HUES64 (cell line): ENCODE measurements at regions not wholly inside any gene's neighbourhood (a gene's known extent, or its start where the extent isn't known, plus 50 kb on each side); places are given as distances from the start of the nearest gene placed in this dataset.
"Not testable (repeated sequence)": the region's sequence is repeated elsewhere in the genome, so short reads cannot be mapped to it uniquely, and the experiment has no call there.

Experiments used
- H3K27ac ChIP-seq: 2 replicates; pipeline ENCODE4 v1.7.0; 2013; ENCODE audit warnings: low read depth, low read length, inconsistent platforms
- H3K27me3 ChIP-seq: 2 replicates; pipeline ENCODE4 v1.6.1; 2013; ENCODE audit warnings: mild to moderate bottlenecking, low read length; ENCODE audit not compliant: insufficient read depth
- H3K36me3 ChIP-seq: 2 replicates; pipeline ENCODE4 v1.6.1; 2013; ENCODE audit warnings: mild to moderate bottlenecking, low read length; ENCODE audit not compliant: insufficient read depth
- H3K4me1 ChIP-seq: 2 replicates; pipeline ENCODE4 v1.6.1; 2013; ENCODE audit warnings: mild to moderate bottlenecking, low read length, moderate library complexity; ENCODE audit not compliant: insufficient read depth
- H3K4me3 ChIP-seq: 2 replicates; pipeline ENCODE4 v1.5.1; 2013; ENCODE audit warnings: mild to moderate bottlenecking, low read length, moderate library complexity
- H3K9ac ChIP-seq: 2 replicates; pipeline ENCODE4 v1.6.1; 2013; ENCODE audit warnings: mild to moderate bottlenecking, low read depth, low read length
- H3K9me3 ChIP-seq: 2 replicates; pipeline ENCODE4 v1.6.1; 2013; ENCODE audit warnings: low read depth, low read length; ENCODE audit not compliant: insufficient read depth
- WGBS: fragments of 150-250, 120-280 bp; methylation state at CpG from one replicate; pipeline ENCODE4 v1.1.7; 2013; ENCODE audit warnings: missing lambda C conversion rate; 5-methylcytosine and 5-hydroxymethylcytosine counted together

DNA sequence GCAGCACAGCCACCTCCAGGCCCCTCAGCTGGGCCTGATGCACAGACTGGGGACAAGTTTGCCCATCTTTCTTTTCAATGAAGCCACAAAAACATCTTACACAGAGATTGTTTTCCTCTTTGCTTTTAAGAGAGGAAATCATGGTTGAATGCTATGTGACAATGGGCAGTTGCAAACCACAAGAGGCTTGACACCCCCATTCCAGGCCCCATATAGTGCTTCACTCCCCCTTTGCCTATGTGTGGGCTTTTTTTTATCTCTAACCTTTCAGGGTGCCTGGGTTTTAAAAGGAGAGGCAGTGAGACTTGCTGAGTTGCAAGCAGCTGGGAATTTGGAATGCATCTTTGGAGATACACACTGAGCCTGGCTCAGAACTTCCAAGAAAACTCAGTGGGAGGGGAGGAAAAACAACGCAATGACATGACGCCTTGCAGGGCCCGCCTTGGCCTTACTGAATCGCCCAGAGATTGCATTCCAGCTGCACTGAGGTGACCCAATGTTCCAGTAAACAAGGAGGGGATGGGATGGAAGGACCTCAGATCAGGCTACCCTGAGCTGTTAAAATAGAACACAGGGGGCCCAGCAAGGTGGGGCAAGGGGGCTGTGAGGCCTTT lies 145.2 kb upstream of the ZNF648 start:
- 66% methylated on average over 4 of the region's 4 CpGs for WGBS
- no peaks in the 10 kb centered on the region for H3K4me1 ChIP-seq

DNA sequence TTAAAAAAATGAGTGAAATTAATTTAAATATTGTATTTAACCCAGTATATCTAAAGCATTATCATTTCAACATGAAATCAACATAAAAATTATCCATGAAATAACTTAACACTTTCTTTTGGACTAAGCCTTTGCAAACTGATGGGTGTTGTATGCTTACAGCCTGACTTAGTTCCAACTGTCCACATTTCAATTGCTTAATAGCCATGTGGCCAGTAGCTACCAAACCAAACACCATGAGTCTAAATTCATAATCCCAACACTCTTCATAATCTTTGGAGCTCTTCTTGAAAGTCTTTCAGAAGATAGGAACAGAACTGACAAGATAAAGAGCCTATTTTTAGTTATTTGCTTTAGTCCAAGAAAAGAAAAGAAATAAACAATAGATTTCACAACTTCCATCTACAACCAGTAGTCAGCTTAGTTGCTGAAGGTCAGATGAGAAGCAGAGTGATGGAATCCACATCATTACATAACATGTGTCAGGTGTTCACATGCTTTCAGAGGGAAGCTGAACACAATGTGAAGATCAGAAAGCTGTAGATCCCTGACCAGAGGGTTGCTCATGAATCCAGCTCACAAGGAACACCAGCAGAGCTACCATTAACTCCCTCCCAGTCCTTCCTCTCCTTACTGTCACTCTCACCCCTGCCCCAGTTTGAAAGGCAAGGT lies 144.0 kb upstream of the ZNF648 start:
- H3K27me3 ChIP-seq: no peaks in the 10 kb centered on the region
- H3K27ac ChIP-seq: no peak overlapping the region
- H3K36me3 ChIP-seq: no peaks in the 10 kb centered on the region
- no peak overlapping the region for H3K4me3 ChIP-seq
- H3K9ac ChIP-seq: no peak overlapping the region
- no peaks in the 10 kb centered on the region for H3K4me1 ChIP-seq
- H3K9me3 ChIP-seq: no peaks in the 10 kb centered on the region

More for the DNA sequence above, 145.2 kb upstream of the ZNF648 start:
- H3K4me3 ChIP-seq: no peak overlapping the region
- no peaks in the 10 kb centered on the region for H3K9me3 ChIP-seq
- no peaks in the 10 kb centered on the region for H3K27me3 ChIP-seq
- H3K36me3 ChIP-seq: no peaks in the 10 kb centered on the region
- H3K27ac ChIP-seq: no peak overlapping the region
- H3K9ac ChIP-seq: no peak overlapping the region

DNA sequence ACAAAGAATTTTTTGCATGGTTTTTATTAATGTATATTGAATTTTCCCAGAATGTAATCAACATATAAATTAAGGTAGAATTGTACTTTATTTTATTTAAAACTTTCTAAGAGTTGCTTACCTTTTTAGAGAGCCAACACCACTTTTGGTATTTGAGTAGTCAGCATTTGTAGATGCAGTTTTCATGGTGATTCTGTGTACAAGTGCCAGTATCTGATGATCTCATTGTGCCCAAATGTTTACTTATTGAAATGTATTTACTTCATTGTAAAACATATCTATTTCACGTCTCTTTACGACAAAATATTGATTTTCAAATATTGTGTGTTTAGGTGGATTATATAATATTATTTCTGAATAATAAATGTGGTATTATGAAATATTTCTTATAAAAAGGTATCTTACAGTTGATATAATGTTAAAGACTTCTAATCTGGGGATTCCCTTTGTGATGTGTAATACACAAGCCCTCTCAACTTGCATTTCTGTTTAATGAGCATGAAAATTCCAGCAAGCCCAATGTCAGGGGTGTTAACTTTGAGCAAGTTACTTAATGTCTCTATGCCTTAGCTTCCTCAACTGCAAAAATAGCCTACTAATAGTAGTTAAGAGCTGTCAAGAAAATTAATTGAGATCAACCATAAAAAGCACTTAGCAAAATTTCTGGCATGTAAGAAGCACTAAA lies 141.8 kb upstream of the ZNF648 start:
- WGBS: no CpG with 5 or more reads among the region's 2 CpGs
- no peaks in the 10 kb centered on the region for H3K4me1 ChIP-seq

DNA sequence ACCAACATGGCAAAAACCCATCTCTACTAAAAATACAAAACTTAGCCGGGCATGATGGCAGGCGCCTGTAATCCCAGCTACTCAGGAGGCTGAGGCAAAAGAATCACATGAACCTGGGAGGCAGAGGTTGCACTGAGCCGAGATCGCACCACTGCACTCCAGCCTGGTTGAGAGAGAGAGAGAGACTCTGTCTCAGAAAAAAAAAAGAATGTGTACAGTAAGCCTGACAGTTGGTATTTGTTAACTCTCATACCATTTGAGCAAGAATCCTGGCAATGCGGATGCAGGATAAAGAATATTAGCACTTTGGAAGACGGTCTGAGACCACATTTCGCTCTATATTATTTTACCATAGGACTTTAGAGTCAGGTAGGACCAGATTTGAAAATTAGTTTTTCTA lies 140.0 kb upstream of the ZNF648 start:
- WGBS: 92% methylated on average over 7 of the region's 7 CpGs
- not testable (repeated sequence) for H3K27ac ChIP-seq, H3K27me3 ChIP-seq, H3K4me1 ChIP-seq, H3K4me3 ChIP-seq, H3K9me3 ChIP-seq, H3K36me3 ChIP-seq, H3K9ac ChIP-seq

More for the DNA sequence above, 141.8 kb upstream of the ZNF648 start:
- no peak overlapping the region for H3K9ac ChIP-seq
- no peak overlapping the region for H3K27ac ChIP-seq
- no peaks in the 10 kb centered on the region for H3K36me3 ChIP-seq
- H3K4me3 ChIP-seq: no peak overlapping the region
- no peaks in the 10 kb centered on the region for H3K27me3 ChIP-seq
- no peaks in the 10 kb centered on the region for H3K9me3 ChIP-seq

DNA sequence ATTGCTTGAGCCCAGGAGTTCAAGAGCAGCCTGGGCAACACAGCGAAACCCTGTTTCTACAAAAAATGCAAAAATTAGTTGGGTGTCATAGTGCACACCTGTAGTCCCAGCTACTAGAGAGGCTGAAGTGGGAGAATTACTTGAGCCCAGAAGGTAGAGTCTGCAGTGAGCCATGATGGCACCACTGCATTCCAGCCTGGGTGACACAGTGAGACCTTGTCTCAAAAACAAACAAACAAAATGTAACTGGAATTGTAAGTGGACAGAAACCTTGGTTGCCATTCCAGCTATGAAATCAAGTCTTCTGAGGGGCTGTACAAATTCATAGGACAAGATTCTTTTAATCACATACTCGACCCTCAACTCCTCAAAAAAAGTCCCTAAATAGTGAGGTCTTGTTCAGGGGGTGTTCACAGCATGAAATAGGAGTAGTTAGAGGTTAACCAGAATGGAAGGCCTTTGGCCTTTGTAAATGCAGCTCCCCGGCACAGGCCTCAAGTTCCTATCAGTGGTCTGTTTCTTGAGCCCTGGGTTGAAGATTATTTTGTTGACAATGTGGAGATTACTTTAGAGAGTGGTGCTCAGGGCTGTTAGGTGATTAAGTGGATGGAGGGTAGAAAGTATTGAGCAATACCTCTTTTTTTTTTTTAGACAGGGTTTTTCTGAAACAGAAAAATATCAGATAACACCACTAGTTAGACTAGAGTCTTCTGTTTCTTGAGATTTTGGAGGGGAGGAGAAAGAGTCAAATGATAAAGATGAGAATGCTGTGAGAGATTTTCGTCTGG lies 138.7 kb upstream of the ZNF648 start:
- Histone ChIP-seq H3K27ac (no peak overlapping the region), H3K4me3 (no peak overlapping the region)
- 81% methylated on average over 3 of the region's 4 CpGs for WGBS

DNA sequence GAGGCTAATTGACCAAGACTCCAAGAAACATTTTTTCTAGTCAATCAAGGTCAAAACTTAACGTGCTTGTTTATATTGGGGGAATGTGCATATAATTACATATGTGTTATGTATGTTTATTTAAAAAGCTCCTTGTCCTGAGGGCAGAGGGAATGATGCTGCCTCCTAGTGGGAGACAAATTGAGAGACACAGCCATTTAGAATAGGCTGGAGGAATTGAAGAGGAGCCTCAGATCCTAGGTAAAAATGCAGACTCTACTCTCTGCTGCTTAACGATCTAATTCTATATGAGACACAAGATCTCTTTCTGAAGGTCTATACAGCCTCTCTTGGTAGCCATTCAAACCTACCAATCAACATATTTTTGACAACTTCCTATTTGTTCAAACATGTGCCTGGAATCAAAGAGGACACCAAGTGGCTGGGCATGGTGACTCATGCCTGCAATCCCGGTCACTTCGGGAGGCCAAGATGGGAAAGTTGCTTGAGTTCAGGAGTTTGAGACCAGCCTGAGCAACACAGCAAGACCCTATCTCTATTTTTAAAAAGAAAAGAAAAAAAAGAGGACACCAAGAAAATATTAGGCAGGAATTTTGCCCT lies 136.6 kb upstream of the ZNF648 start:
- H3K36me3 ChIP-seq: no peaks in the 10 kb centered on the region
- no peak overlapping the region for H3K4me3 ChIP-seq
- no peaks in the 10 kb centered on the region for H3K27me3 ChIP-seq
- no peaks in the 10 kb centered on the region for H3K4me1 ChIP-seq
- H3K9ac ChIP-seq: no peak overlapping the region
- no peaks in the 10 kb centered on the region for H3K9me3 ChIP-seq
- 92% methylated on average over 4 of the region's 4 CpGs for WGBS
- H3K27ac ChIP-seq: no peak overlapping the region

More for the DNA sequence above, 138.7 kb upstream of the ZNF648 start:
- no peaks in the 10 kb centered on the region for H3K36me3 ChIP-seq
- no peak overlapping the region for H3K9ac ChIP-seq
- no peaks in the 10 kb centered on the region for H3K27me3 ChIP-seq
- no peaks in the 10 kb centered on the region for H3K9me3 ChIP-seq
- no peaks in the 10 kb centered on the region for H3K4me1 ChIP-seq

DNA sequence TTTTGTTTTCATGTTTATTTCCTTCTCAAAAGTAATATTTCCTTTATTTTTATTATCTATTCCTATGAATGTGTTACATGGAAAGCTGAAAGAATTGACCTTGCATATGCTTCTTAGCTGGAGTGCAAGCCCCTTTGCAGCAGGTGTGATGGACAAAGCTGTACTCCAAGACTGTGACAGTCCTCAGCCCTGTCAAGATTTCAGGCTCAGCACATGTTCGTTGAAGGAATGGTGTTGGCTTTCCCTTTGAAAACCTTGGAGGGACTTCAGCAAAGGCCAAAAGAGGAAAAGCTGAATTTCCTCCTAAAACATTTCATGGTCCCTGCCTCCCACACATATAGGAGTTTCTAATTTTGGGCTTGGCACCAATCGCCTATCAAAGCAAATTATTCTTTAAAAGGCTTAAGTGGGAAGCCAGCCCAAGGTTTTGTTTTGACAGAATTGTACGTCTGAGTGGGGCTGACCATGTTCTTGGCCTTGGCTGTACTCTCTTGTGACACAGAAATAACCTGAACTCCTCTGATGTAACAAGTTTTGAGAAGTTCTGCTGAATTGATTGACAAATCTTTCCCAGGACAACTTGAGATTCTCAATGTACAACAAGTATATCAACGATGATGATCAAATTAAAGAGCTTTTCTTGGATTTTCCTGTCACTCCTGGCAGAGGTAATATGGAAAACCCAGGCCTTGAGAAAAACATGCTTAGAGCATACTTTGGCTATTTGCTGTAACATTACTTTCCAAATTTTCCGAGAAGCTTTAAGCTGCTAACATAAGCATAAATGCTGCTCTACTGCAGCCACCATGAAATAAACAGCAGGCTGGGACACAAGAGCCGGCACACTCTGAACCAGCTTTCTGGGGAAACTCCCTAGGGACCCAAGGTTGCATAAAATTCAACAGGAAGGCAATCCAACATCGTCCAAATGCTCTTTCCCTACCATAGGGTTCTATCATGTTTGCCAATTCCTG lies 135.7 kb upstream of the ZNF648 start:
- WGBS: 94% methylated on average over 7 of the region's 7 CpGs
- Histone ChIP-seq H3K4me1 (no peaks in the 10 kb centered on the region), H3K9me3 (no peaks in the 10 kb centered on the region), H3K36me3 (no peaks in the 10 kb centered on the region), H3K4me3 (no peak overlapping the region), H3K9ac (no peak overlapping the region), H3K27ac (no peak overlapping the region), H3K27me3 (no peaks in the 10 kb centered on the region)

DNA sequence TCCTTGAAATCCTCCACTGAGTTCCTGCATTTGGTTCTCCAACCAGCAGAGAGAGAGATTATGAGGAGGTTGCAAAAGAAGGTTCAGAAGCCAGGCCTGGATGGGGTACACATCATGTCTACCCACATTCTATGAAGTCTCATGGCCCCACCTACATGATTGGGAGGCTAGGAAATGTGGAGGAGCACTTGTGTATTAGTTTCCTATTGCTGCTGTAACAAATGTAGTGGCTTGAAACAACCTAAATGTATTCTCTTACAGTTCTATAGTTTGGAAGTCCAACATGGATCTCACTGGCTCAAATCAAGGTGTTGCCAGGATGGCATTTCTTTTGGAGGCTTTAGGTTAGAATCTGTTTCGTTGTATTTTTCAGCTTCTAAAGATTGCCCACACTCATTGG lies 134.2 kb upstream of the ZNF648 start:
- no peak overlapping the region for H3K4me3 ChIP-seq
- H3K9ac ChIP-seq: no peak overlapping the region
- H3K27me3 ChIP-seq: no peaks in the 10 kb centered on the region
- no peaks in the 10 kb centered on the region for H3K4me1 ChIP-seq
- 100% methylated on average over 1 of the region's 1 CpG for WGBS
- H3K27ac ChIP-seq: no peak overlapping the region
- H3K9me3 ChIP-seq: no peaks in the 10 kb centered on the region
- H3K36me3 ChIP-seq: no peaks in the 10 kb centered on the region

DNA sequence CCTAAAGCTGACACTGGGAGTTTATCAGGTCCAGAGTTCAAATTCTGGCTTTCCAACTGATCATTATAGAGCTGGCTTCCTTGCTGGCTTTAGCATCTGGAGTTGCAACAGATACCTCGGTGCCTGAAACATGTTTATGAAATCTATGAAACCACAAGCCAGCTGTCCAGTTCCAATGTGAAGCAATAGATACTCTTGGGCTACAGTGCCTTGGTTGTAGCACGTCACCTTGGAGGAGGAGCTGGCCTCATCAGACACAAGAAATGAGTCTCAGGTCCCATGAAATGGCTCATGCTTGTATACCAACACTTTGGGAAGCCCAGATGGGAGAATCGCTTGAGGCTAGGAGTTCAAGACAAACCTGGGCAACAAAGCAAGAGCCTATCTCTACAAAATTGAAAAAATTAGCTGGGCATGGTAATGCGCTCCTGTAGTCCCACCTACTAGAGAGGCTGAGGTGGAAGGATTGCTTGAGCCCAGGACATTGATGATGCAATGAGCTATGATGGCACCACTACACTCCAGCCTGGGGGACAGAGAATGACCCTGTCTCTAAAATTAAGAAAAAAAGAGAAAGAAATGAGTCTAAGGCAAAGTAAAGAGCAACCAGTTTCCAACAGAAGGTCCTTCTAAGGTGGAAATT lies 132.5 kb upstream of the ZNF648 start:
- no peaks in the 10 kb centered on the region for H3K27me3 ChIP-seq
- no peak overlapping the region for H3K9ac ChIP-seq
- no peaks in the 10 kb centered on the region for H3K36me3 ChIP-seq
- H3K4me1 ChIP-seq: no peaks in the 10 kb centered on the region; the same call in 1 of the 2 replicates
- H3K27ac ChIP-seq: no peak overlapping the region
- H3K4me3 ChIP-seq: no peak overlapping the region
- H3K9me3 ChIP-seq: no peaks in the 10 kb centered on the region
- 93% methylated on average over 4 of the region's 4 CpGs for WGBS

DNA sequence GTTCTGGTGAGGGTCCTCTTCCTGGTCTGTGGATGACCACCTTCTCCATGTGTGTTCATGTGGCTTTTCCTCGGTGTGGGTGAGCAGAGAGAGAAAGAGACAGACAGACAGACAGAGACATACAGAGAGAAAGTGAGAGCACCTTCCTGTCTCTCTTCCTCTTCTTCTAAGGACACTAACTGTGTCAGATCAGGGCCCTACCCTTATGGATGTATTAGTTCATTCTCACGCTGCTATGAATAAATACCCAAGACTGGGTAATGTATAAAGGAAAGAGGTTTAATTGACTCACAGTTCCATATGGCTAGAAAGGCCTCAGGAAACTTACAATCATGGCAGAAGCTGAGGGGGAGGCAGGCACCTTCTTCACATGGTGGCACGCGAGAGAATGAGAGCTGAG lies 131.5 kb upstream of the ZNF648 start:
- WGBS: 98% methylated on average over 4 of the region's 4 CpGs
- Histone ChIP-seq H3K27me3 (no peaks in the 10 kb centered on the region), H3K4me1 (no peaks in the 10 kb centered on the region; the same call in 1 of the 2 replicates), H3K27ac (no peak overlapping the region), H3K9ac (no peak overlapping the region), H3K4me3 (no peak overlapping the region), H3K9me3 (no peaks in the 10 kb centered on the region), H3K36me3 (no peaks in the 10 kb centered on the region)
